ENCODE measurements at regions not wholly inside any gene's neighbourhood (a gene's known extent, or its start where the extent isn't known, plus 50 kb on each side); places are given as distances from the start of the nearest gene placed in this dataset.

DNA sequence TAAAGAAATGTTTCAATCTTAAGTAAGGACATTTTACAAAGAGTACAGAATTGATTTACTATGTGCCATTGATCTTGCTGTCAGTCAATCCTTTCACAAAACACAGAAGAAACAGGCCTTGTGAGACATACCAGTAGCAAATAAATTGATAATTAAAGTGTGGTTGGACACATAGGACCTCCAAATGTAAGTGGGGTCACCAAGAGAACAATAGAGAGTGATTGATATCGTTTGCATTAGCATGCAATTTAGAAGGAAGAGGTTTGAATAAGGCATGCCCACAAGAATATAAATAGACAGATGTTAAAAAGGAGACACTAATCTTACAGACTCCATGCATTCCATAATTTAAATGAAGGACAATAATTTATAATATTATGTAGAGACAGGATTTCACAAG, 1628.3 kb downstream of the PCDH9 start:
- no peak for DNase-seq (ENCODE audit: low spot score)
- Histone ChIP-seq H3K27ac (no peak overlapping the region), H3K4me3 (no peak overlapping the region), H3K27me3 (no peaks in the 10 kb centered on the region), H3K4me1 (no peaks in the 10 kb centered on the region), H3K36me3 (no peaks in the 10 kb centered on the region), H3K9me3 (no peaks in the 10 kb centered on the region)
- TF ChIP-seq, protein P1, sequence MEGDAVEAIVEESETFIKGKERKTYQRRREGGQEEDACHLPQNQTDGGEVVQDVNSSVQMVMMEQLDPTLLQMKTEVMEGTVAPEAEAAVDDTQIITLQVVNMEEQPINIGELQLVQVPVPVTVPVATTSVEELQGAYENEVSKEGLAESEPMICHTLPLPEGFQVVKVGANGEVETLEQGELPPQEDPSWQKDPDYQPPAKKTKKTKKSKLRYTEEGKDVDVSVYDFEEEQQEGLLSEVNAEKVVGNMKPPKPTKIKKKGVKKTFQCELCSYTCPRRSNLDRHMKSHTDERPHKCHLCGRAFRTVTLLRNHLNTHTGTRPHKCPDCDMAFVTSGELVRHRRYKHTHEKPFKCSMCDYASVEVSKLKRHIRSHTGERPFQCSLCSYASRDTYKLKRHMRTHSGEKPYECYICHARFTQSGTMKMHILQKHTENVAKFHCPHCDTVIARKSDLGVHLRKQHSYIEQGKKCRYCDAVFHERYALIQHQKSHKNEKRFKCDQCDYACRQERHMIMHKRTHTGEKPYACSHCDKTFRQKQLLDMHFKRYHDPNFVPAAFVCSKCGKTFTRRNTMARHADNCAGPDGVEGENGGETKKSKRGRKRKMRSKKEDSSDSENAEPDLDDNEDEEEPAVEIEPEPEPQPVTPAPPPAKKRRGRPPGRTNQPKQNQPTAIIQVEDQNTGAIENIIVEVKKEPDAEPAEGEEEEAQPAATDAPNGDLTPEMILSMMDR (IDR thresholded peaks at IDR 0.05) = no peak

DNA sequence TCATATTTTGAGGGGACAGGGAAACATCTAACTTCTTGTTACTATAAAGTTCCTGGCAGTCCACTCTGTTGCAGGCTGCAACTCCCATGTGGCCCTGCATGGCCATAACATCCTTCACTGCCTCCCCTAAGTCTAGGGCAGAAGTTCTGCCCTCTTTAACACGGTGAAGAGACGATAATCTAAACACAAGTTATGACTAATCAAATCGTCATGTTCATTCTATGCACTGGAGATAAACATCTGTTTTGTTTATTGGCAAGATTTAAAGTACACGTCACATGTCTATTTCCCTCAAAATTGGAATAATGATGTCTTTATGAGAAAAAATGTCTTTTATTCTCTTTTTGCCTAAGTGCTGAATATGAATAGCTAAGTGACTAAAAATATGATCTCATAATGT, 1629.4 kb downstream of the PCDH9 start:
- TF ChIP-seq, protein P1 (IDR thresholded peaks at IDR 0.05) = no peak
- no peaks in the 10 kb centered on the region for H3K36me3 ChIP-seq
- no peaks in the 10 kb centered on the region for H3K27me3 ChIP-seq
- H3K4me3 ChIP-seq = no peak overlapping the region
- no peak overlapping the region for H3K27ac ChIP-seq
- no peak for DNase-seq (ENCODE audit: low spot score)
- H3K9me3 ChIP-seq = no peaks in the 10 kb centered on the region
- no peaks in the 10 kb centered on the region for H3K4me1 ChIP-seq

DNA sequence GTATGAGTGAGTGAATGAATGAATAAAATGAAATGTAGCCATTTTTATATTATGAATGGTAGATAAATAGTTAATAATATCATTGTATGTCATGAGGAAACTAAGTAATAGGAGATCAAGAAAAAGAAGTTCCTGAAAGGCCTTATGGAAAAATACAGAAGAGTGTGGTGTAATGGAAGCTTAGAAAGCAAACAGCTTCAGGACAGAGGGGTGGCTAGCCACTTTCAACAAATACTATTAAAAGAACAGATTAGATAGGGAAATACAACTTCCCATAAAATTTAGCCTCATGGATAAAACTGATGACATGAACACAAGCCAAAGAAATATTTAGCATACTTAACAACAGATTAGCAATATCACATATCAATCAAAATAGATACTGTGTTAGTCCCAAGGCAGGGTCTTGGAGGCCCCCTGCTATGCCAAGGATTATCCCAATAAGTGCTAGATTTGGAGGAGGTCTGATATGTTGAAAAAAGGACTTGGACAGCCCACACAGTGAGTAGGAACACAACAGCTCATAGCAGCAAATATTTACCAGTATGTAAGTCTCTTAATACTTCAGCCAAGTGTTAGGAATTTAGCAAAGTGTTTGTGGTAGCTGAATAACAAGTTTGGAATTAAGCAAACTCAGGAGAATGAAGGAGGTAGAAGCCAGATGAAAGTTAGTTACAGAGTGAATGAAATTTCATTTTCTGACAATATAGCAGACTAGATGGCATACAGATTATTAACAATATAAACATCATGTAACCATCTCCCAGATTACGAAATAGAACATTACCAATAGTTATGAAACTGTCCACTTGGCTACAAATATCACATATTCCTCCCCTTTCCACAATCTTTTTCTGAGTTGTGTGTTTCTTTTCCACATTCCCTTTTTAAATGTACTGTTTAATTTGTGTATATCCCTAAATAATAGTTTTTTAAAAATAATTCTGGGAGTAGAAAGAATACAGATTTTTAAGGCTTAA, 1632.0 kb downstream of the PCDH9 start:
- DNase-seq (ENCODE audit: low spot score) = no peak
- no peaks in the 10 kb centered on the region for H3K27me3 ChIP-seq

DNA sequence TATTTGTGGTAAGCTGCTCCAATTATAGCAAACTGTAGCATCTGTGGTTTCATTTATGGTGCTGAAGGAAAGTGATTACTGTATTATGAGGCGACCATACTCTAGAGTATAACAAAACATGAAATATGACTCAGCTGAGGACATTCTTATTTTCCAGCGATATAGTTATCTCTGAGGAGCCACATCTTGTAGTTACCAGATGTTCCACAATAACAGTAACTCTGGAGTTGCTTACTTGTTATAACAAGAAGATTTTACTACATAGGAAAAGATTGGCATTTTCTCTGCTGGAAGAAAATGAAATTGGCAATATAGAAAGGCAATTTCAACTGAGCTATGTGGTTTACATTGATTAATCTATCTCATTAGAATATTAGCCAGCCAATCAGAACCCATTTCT, 1634.2 kb downstream of the PCDH9 start:
- H3K9me3 ChIP-seq = no peaks in the 10 kb centered on the region
- no peaks in the 10 kb centered on the region for H3K27me3 ChIP-seq
- no peaks in the 10 kb centered on the region for H3K36me3 ChIP-seq
- TF ChIP-seq, protein P1 (IDR thresholded peaks at IDR 0.05) = no peak
- DNase-seq (ENCODE audit: low spot score) = no peak
- H3K4me3 ChIP-seq = no peak overlapping the region
- H3K27ac ChIP-seq = no peak overlapping the region
- H3K4me1 ChIP-seq = no peaks in the 10 kb centered on the region

More for the DNA sequence above, 1632.0 kb downstream of the PCDH9 start:
- Histone ChIP-seq H3K9me3 (no peaks in the 10 kb centered on the region), H3K36me3 (no peaks in the 10 kb centered on the region), H3K27ac (no peak overlapping the region), H3K4me3 (no peak overlapping the region), H3K4me1 (no peaks in the 10 kb centered on the region)
- TF ChIP-seq, protein P1 (IDR thresholded peaks at IDR 0.05) = no peak

DNA sequence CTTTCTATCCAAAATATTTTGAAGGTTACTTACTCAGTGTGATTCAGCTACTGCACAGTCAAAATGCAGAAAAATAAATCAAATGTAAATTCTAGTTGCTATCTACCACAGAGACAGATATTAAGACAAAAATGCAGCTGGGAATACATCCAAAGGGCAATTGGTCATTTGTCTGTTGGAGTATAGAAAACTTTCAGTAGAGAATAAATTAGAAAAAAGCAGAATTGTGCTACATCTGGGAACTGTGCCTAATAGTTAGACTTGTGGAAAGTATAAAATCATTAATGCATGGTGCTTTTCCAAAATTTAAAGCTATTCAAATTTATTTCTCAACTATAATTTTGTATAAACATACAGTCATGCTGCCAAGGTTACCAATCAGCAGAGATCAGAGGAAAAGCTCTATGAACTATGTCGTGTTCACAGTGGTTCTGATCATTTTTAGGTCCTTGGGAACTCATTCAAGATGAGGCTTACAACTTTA, 1635.8 kb downstream of the PCDH9 start:
- Histone ChIP-seq H3K36me3 (no peaks in the 10 kb centered on the region), H3K4me3 (no peak overlapping the region), H3K27me3 (no peaks in the 10 kb centered on the region), H3K9me3 (no peaks in the 10 kb centered on the region), H3K27ac (no peak overlapping the region), H3K4me1 (no peaks in the 10 kb centered on the region)
- TF ChIP-seq, protein P1 (IDR thresholded peaks at IDR 0.05) = no peak
- DNase-seq (ENCODE audit: low spot score) = no peak
